ENCODE measurements at regions not wholly inside any gene's neighbourhood (a gene's known extent, or its start where the extent isn't known, plus 50 kb on each side); places are given as distances from the start of the nearest gene placed in this dataset.
"Not testable (repeated sequence)": the region's sequence is repeated elsewhere in the genome, so short reads cannot be mapped to it uniquely, and the experiment has no call there.

GRCh38 chr1:214095896-214096295 lies 108.1 kb downstream of the PROX1 start:
- H3K4me1 ChIP-seq (ENCODE audit: control insufficient read depth, insufficient read depth, low read length); H3K27me3 ChIP-seq (ENCODE audit: control insufficient read depth, insufficient read depth, low read length); H3K36me3 ChIP-seq (ENCODE audit: control insufficient read depth, insufficient read depth, low read length); H3K4me3 ChIP-seq (ENCODE audit: low read depth, low read length); H3K9ac ChIP-seq (ENCODE audit: low read depth, low read length); H3K9me3 ChIP-seq (ENCODE audit: control insufficient read depth, insufficient read depth, low read length): not testable (repeated sequence)

DNA sequence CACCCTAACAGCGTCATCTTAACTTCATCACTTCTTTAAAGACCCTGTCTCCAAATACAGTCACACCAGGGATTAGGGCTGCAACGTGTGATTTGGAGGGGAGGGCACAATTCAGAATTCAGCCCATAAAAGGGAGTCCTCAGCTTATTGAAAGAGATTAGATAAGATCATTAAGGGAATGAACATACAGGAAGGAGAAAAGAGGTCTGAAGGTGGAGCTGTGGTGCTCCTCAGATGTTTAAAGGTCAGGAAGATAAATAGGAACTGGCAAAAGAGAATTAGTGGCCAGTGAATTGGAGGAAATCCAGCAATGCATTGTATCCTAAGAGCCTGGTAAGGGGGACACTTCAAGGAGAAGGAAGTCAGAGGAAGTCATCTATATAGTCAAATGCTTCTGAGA lies 113.5 kb downstream of the PROX1 start:
- no peaks in the 10 kb centered on the region for H3K36me3 ChIP-seq (ENCODE audit: control insufficient read depth, insufficient read depth, low read length)
- no peaks in the 10 kb centered on the region for H3K27me3 ChIP-seq (ENCODE audit: control insufficient read depth, insufficient read depth, low read length)
- H3K4me3 ChIP-seq (ENCODE audit: low read depth, low read length): no peak overlapping the region
- H3K9me3 ChIP-seq (ENCODE audit: control insufficient read depth, insufficient read depth, low read length): no peaks in the 10 kb centered on the region
- no peaks in the 10 kb centered on the region for H3K4me1 ChIP-seq (ENCODE audit: control insufficient read depth, insufficient read depth, low read length)
- no peak overlapping the region for H3K9ac ChIP-seq (ENCODE audit: low read depth, low read length)

- H3K27me3 ChIP-seq (ENCODE audit: control insufficient read depth, insufficient read depth, low read length): no peaks in the 10 kb centered on the region
- no peaks in the 10 kb centered on the region for H3K36me3 ChIP-seq (ENCODE audit: control insufficient read depth, insufficient read depth, low read length)
- no peaks in the 10 kb centered on the region for H3K9me3 ChIP-seq (ENCODE audit: control insufficient read depth, insufficient read depth, low read length)
- H3K4me3 ChIP-seq (ENCODE audit: low read depth, low read length): no peak overlapping the region
- no peaks in the 10 kb centered on the region for H3K4me1 ChIP-seq (ENCODE audit: control insufficient read depth, insufficient read depth, low read length)
- no peak overlapping the region for H3K9ac ChIP-seq (ENCODE audit: low read depth, low read length)
These were observed 114.1 kb downstream of the PROX1 start for GRCh38 chr1:214101828-214102227.

DNA sequence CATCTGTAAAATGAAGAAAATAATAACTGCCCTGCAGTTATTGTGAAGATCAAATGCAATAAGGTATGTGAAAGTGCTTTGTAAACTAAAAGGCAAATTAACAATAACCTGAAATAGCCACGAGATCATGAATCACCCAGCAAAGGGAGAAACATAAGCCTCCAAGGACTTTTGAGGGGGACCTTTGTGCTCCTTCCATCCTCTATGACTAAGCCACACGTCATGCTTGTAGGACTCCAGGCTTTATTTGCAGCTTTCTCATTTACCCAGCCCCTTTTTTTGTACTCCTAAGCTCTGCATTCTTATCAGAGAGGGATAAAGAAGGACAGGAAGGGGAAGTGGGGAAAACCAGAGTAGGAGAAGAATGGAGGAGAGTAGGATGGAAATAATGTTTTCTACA lies 115.1 kb downstream of the PROX1 start:
- no peaks in the 10 kb centered on the region for H3K27me3 ChIP-seq (ENCODE audit: control insufficient read depth, insufficient read depth, low read length)
- H3K4me1 ChIP-seq (ENCODE audit: control insufficient read depth, insufficient read depth, low read length): peaks cover under 1% of the 10 kb centered on the region
- H3K4me3 ChIP-seq (ENCODE audit: low read depth, low read length): no peak overlapping the region
- H3K9ac ChIP-seq (ENCODE audit: low read depth, low read length): no peak overlapping the region
- H3K36me3 ChIP-seq (ENCODE audit: control insufficient read depth, insufficient read depth, low read length): no peaks in the 10 kb centered on the region
- no peaks in the 10 kb centered on the region for H3K9me3 ChIP-seq (ENCODE audit: control insufficient read depth, insufficient read depth, low read length)

- no peaks in the 10 kb centered on the region for H3K27me3 ChIP-seq (ENCODE audit: control insufficient read depth, insufficient read depth, low read length)
- no peaks in the 10 kb centered on the region for H3K9me3 ChIP-seq (ENCODE audit: control insufficient read depth, insufficient read depth, low read length)
- H3K9ac ChIP-seq (ENCODE audit: low read depth, low read length): no peak overlapping the region
- no peaks in the 10 kb centered on the region for H3K36me3 ChIP-seq (ENCODE audit: control insufficient read depth, insufficient read depth, low read length)
- peaks cover 3% of the 10 kb centered on the region for H3K4me1 ChIP-seq (ENCODE audit: control insufficient read depth, insufficient read depth, low read length)
- no peak overlapping the region for H3K4me3 ChIP-seq (ENCODE audit: low read depth, low read length)
These were observed 116.0 kb downstream of the PROX1 start for GRCh38 chr1:214103778-214104177.

DNA sequence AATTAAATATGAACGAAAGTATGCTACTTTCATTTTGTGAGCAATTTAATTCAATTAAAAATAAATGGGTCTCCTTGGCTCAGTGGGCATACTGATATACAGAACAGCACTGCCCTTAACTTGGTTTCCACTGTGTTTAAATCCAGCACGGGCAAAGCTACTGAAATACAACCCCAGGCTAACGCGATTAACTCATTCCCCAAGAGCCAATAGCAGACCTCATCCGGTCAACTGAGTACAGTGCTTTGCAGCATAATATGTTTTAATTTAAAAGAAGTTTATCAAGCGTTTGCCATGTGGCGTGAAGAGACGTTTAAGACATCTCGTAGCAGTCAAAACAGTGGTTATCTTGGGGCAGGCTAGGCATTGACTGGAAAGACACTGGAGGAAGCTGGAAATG lies 118.6 kb downstream of the PROX1 start:
- H3K27me3 ChIP-seq (ENCODE audit: control insufficient read depth, insufficient read depth, low read length): no peaks in the 10 kb centered on the region
- peaks cover 3% of the 10 kb centered on the region for H3K4me1 ChIP-seq (ENCODE audit: control insufficient read depth, insufficient read depth, low read length)
- no peak overlapping the region for H3K9ac ChIP-seq (ENCODE audit: low read depth, low read length)
- H3K36me3 ChIP-seq (ENCODE audit: control insufficient read depth, insufficient read depth, low read length): no peaks in the 10 kb centered on the region
- H3K9me3 ChIP-seq (ENCODE audit: control insufficient read depth, insufficient read depth, low read length): no peaks in the 10 kb centered on the region
- no peak overlapping the region for H3K4me3 ChIP-seq (ENCODE audit: low read depth, low read length)

- Histone ChIP-seq H3K9me3 (ENCODE audit: control insufficient read depth, insufficient read depth, low read length) (no peaks in the 10 kb centered on the region), H3K27me3 (ENCODE audit: control insufficient read depth, insufficient read depth, low read length) (no peaks in the 10 kb centered on the region), H3K4me1 (ENCODE audit: control insufficient read depth, insufficient read depth, low read length) (peaks cover 3% of the 10 kb centered on the region), H3K9ac (ENCODE audit: low read depth, low read length) (no peak overlapping the region), H3K4me3 (ENCODE audit: low read depth, low read length) (no peak overlapping the region), H3K36me3 (ENCODE audit: control insufficient read depth, insufficient read depth, low read length) (no peaks in the 10 kb centered on the region)
These were observed 119.7 kb downstream of the PROX1 start for GRCh38 chr1:214107322-214108096.

- H3K4me1 ChIP-seq (ENCODE audit: control insufficient read depth, insufficient read depth, low read length): peaks cover 3% of the 10 kb centered on the region
- H3K9me3 ChIP-seq (ENCODE audit: control insufficient read depth, insufficient read depth, low read length): no peaks in the 10 kb centered on the region
- H3K9ac ChIP-seq (ENCODE audit: low read depth, low read length): no peak overlapping the region
- no peaks in the 10 kb centered on the region for H3K27me3 ChIP-seq (ENCODE audit: control insufficient read depth, insufficient read depth, low read length)
- no peaks in the 10 kb centered on the region for H3K36me3 ChIP-seq (ENCODE audit: control insufficient read depth, insufficient read depth, low read length)
- no peak overlapping the region for H3K4me3 ChIP-seq (ENCODE audit: low read depth, low read length)
These were observed 120.3 kb downstream of the PROX1 start for GRCh38 chr1:214108097-214108446.

- H3K4me1 ChIP-seq (ENCODE audit: control insufficient read depth, insufficient read depth, low read length): peaks cover 3% of the 10 kb centered on the region
- H3K9ac ChIP-seq (ENCODE audit: low read depth, low read length): no peak overlapping the region
- H3K36me3 ChIP-seq (ENCODE audit: control insufficient read depth, insufficient read depth, low read length): no peaks in the 10 kb centered on the region
- H3K9me3 ChIP-seq (ENCODE audit: control insufficient read depth, insufficient read depth, low read length): no peaks in the 10 kb centered on the region
- no peaks in the 10 kb centered on the region for H3K27me3 ChIP-seq (ENCODE audit: control insufficient read depth, insufficient read depth, low read length)
- no peak overlapping the region for H3K4me3 ChIP-seq (ENCODE audit: low read depth, low read length)
These were observed 124.0 kb downstream of the PROX1 start for GRCh38 chr1:214111796-214112195.

DNA sequence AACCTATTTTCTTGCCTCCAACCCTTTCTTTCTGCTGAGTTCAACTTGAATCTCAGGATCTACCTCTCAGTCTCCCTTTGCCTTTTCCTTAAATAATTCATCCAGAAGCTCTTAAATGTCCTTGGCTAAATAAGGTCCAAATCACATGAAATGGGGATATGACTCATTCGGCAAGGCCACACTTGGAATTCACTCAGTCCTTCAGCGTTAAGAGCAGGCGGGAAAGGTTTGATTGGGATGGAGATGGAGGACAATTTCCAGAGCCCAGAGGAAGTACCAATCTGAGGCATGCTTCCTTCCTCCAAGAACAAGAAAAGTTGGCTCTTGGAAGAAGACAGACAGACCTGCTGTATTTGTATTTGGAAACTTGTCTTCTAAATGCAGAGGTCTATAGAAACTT lies 128.5 kb downstream of the PROX1 start:
- no peak overlapping the region for H3K9ac ChIP-seq (ENCODE audit: low read depth, low read length)
- H3K4me3 ChIP-seq (ENCODE audit: low read depth, low read length): no peak overlapping the region
- no peaks in the 10 kb centered on the region for H3K36me3 ChIP-seq (ENCODE audit: control insufficient read depth, insufficient read depth, low read length)
- no peaks in the 10 kb centered on the region for H3K4me1 ChIP-seq (ENCODE audit: control insufficient read depth, insufficient read depth, low read length)
- no peaks in the 10 kb centered on the region for H3K27me3 ChIP-seq (ENCODE audit: control insufficient read depth, insufficient read depth, low read length)
- peaks cover 4% of the 10 kb centered on the region for H3K9me3 ChIP-seq (ENCODE audit: control insufficient read depth, insufficient read depth, low read length)

- H3K4me3 ChIP-seq (ENCODE audit: low read depth, low read length): no peak overlapping the region
- H3K9me3 ChIP-seq (ENCODE audit: control insufficient read depth, insufficient read depth, low read length): peaks cover 4% of the 10 kb centered on the region
- peaks cover 7% of the 10 kb centered on the region for H3K27me3 ChIP-seq (ENCODE audit: control insufficient read depth, insufficient read depth, low read length)
- no peaks in the 10 kb centered on the region for H3K36me3 ChIP-seq (ENCODE audit: control insufficient read depth, insufficient read depth, low read length)
- no peak overlapping the region for H3K9ac ChIP-seq (ENCODE audit: low read depth, low read length)
- H3K4me1 ChIP-seq (ENCODE audit: control insufficient read depth, insufficient read depth, low read length): no peaks in the 10 kb centered on the region
These were observed 130.0 kb downstream of the PROX1 start for GRCh38 chr1:214117780-214118179.

DNA sequence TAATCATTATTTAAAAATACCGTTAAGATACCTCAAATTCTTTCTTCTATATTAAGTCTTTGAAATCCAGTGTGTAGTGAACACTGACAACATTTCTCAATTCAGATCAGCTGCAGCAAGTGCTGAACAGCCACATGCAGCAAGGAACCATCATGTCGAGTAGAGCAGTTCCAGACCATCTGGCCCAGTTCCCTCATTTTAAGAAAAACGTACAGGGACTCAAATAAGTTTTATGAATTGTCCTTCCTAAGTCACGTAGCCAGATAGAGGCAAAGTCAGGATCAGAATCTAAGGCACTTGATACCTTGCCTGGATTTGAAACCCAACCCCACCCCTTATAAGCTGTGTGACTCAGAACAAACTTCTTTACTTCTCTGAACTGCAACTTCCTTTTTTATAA lies 132.4 kb downstream of the PROX1 start:
- no peaks in the 10 kb centered on the region for H3K36me3 ChIP-seq (ENCODE audit: control insufficient read depth, insufficient read depth, low read length)
- H3K9ac ChIP-seq (ENCODE audit: low read depth, low read length): no peak overlapping the region
- peaks cover 7% of the 10 kb centered on the region for H3K27me3 ChIP-seq (ENCODE audit: control insufficient read depth, insufficient read depth, low read length)
- peaks cover 4% of the 10 kb centered on the region for H3K9me3 ChIP-seq (ENCODE audit: control insufficient read depth, insufficient read depth, low read length)
- no peaks in the 10 kb centered on the region for H3K4me1 ChIP-seq (ENCODE audit: control insufficient read depth, insufficient read depth, low read length)
- no peak overlapping the region for H3K4me3 ChIP-seq (ENCODE audit: low read depth, low read length)

All from iPS-15b (cell line).